ENCODE measurements at regions not wholly inside any gene's neighbourhood (a gene's known extent, or its start where the extent isn't known, plus 50 kb on each side); places are given as distances from the start of the nearest gene placed in this dataset.

DNA sequence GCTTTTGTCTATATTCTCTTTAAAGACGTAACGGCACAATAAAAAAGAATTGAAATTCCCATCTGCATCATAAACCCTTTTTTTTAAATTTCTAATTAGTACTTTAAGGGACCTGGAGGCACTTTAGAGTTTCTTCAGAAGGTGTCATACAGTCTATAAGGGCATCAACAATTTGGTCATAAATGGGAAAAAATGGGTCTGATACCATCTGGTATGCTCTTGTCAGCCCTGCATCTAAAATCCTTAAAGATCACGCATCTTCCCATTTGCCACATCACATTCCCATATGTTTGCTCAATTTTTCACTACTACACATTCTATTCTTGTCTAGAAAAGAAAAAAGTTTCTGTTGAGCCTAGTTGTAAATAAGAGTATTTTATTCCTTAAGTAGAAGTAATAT lies 53.8 kb downstream of the COX7C start:
- H3K4me3 ChIP-seq (ENCODE audit: low read depth, low read length): no peak overlapping the region
- TF ChIP-seq, protein P1, sequence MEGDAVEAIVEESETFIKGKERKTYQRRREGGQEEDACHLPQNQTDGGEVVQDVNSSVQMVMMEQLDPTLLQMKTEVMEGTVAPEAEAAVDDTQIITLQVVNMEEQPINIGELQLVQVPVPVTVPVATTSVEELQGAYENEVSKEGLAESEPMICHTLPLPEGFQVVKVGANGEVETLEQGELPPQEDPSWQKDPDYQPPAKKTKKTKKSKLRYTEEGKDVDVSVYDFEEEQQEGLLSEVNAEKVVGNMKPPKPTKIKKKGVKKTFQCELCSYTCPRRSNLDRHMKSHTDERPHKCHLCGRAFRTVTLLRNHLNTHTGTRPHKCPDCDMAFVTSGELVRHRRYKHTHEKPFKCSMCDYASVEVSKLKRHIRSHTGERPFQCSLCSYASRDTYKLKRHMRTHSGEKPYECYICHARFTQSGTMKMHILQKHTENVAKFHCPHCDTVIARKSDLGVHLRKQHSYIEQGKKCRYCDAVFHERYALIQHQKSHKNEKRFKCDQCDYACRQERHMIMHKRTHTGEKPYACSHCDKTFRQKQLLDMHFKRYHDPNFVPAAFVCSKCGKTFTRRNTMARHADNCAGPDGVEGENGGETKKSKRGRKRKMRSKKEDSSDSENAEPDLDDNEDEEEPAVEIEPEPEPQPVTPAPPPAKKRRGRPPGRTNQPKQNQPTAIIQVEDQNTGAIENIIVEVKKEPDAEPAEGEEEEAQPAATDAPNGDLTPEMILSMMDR (IDR thresholded peaks at IDR 0.05; ENCODE audit: insufficient read depth, low read length): no peak
- DNase-seq (ENCODE audit: low read depth): no peak

DNA sequence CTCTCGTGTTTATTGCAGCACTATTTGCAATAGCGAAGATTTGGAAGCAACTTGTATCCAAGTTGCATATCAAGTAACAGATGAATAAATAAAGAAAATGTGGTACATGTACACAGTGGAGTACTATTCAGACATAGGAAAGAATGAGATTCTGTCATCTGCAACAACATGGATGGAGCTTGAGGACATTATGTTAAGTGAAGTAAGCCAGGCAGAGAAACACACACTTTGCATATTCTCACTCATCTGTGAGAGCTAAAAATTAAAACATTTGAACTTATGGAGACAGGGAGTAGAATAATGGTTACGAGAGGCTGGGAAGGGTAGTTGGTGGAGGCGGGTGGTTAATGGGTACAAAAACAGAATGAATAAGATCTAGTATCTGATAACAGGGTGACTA lies 56.3 kb downstream of the COX7C start:
- no peak for DNase-seq (ENCODE audit: low read depth)
- H3K4me3 ChIP-seq (ENCODE audit: low read depth, low read length): no peak overlapping the region
- TF ChIP-seq, protein P1 (IDR thresholded peaks at IDR 0.05; ENCODE audit: insufficient read depth, low read length): no peak

DNA sequence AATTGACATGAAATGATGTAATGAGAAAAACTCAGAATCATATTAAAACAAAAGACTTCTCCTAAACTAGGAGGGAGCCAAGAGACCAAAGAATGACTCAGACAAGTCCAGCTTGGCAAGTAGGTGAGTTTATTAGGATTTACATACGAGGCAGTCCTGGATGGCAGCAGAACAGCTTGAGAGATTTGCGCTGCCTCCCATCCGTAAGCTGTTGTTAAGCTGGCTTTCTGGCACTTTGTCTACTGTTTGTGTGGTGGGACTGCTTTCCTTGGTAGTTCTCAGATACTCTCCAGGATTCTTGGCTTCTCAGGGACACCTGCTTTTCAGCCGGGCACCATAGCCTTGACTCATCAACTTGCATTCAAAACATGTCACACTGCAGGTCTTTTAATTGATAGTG lies 57.6 kb downstream of the COX7C start:
- no peak overlapping the region for H3K4me3 ChIP-seq (ENCODE audit: low read depth, low read length)
- DNase-seq (ENCODE audit: low read depth): no peak
- TF ChIP-seq, protein P1 (IDR thresholded peaks at IDR 0.05; ENCODE audit: insufficient read depth, low read length): no peak

DNA sequence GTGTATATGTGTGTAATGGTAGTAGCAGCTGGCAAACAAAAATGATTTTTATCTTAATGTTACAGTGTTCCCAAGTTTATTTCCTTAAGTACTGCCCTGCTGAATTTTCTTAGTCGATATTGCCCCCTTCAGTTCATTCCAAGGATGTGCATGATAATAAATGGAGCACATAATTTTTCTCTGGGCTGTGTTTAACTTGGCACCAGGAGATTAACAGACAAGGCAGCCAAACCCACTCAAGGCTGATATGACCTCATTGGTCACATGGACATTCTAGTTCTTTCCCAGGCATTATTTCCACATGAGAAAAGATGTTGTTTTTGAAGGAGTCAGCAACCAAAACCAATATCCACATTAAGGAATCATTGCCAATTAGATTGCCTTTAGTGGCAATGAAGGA lies 61.8 kb downstream of the COX7C start:
- no peak overlapping the region for H3K4me3 ChIP-seq (ENCODE audit: low read depth, low read length)
- DNase-seq (ENCODE audit: low read depth): peak; percentile 92
- TF ChIP-seq, protein P1 (IDR thresholded peaks at IDR 0.05; ENCODE audit: insufficient read depth, low read length): peak; percentile 70

DNA sequence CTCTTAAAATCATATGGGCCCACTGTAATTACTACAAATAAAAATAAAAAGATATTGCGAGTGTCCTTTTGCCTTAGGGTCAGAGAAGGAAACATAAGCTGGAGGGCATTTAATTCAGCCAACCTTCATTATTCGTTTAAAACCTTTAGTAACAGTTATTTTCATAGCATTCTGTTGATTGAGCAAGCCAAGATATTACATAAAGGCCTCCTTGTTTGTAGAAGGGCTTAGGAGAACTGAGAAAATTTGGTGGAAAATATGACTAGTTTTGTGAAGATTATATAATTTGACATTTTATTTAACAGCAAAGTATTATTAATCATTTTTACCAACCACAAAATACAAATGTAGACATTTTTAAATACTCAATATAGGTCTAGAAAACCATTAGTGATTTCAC lies 62.2 kb downstream of the COX7C start:
- no peak for DNase-seq (ENCODE audit: low read depth)
- TF ChIP-seq, protein P1 (IDR thresholded peaks at IDR 0.05; ENCODE audit: insufficient read depth, low read length): no peak
- no peak overlapping the region for H3K4me3 ChIP-seq (ENCODE audit: low read depth, low read length)

DNA sequence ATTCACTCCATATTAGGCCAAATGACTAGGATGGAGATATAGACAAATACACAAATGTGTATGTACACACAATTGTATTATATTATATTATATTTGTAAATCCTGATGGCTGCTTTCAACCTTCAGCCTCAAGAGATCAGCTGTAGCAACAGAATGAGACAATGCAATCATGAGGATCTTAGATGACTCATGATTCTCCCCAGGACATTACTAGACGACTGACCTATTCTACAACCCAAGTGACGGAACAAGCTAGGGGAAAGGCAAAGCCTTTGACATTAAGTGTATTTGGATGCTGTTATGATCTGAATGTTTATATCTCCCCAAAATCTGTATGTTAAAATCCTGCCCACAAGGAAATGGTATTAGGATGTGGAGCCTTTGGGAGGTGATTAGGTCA lies 66.5 kb downstream of the COX7C start:
- no peak overlapping the region for H3K4me3 ChIP-seq (ENCODE audit: low read depth, low read length)
- TF ChIP-seq, protein P1 (IDR thresholded peaks at IDR 0.05; ENCODE audit: insufficient read depth, low read length): no peak
- DNase-seq (ENCODE audit: low read depth): no peak

DNA sequence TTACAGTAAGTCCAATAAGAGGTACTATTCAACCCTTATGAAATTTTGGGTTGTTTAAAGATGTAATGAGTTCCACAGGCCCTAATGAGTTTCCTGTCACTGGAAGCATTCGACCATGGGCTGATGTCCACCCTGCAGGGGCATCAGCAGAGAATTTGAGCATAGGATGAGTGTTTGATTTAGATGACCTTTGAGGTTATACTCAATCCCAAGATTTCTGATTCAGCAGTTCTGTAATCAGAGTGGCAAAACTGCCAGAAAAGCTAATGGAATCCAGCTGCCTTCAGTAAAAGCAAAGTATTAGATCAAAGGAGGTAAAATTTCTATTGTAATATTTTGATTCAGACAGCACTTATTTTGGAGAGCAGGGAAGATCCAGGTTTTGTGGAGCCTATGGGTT lies 68.3 kb downstream of the COX7C start:
- peak; percentile 2 for DNase-seq (ENCODE audit: low read depth)
- H3K4me3 ChIP-seq (ENCODE audit: low read depth, low read length): no peak overlapping the region
- TF ChIP-seq, protein P1 (IDR thresholded peaks at IDR 0.05; ENCODE audit: insufficient read depth, low read length): no peak

Measured in fibroblast of the aortic adventitia (primary cell).